ENCODE measurements at regions not wholly inside any gene's neighbourhood (a gene's known extent, or its start where the extent isn't known, plus 50 kb on each side); places are given as distances from the start of the nearest gene placed in this dataset.

DNA sequence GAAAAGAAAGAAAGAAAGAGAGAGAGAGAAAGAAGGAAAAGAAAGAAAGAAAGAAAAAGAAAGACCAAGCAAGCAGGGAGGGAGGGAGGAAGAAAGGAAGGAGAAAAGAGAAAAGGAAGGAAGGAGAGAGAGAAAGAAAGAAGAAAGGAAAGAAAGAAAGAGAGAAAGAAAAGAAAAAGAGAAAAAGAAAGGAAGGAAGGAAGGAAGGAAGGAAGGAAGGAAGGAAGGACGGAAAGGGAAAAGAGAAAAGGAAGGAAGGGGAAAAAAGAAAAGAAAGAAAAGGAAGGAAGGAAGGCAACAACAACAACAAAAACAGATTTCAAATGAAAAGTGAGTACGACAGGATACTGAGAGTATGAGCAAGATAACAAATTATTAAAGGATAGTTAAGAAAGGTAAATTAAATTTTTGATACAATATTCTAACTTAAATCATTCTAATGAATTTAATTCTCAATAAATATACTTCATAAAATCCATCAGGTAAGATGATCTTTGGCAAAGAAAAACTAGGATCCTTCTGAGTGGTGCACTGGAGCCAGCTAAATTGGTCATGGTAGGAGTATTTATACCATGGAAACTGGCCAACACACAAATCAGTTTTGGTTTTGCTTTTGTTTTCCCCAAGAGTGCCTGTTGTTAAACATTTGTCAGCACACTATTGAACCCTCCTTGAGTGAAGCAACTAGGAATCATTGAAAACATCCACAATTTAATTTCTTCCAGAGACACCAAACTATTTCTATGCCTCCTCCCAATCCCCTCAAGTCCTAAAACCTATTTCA lies 56.1 kb upstream of the DYRK2 start:
- TF ChIP-seq CTCF (IDR thresholded peaks at IDR 0.05; ENCODE audit: borderline replicate concordance, extremely low read depth, low read length, poor library complexity, severe bottlenecking) (no peak), EZH2 (IDR thresholded peaks at IDR 0.05; ENCODE audit: borderline replicate concordance, low read depth, low read length, severe bottlenecking) (no peak)
